Trophoblast cell (in vitro differentiated cells and primary cell): ENCODE measurements at regions not wholly inside any gene's neighbourhood (a gene's known extent, or its start where the extent isn't known, plus 50 kb on each side); places are given as distances from the start of the nearest gene placed in this dataset.

ENCODE experiments used
- DNase-seq, 2 donors: peaks; one replicate each; pipeline ENCODE4 v3.0.0-alpha.2; 2016
- H2AFZ ChIP-seq: 2 replicates; pipeline ENCODE4 v1.6.1; 2013; ENCODE audit warnings: low read length, moderate library complexity, mild to moderate bottlenecking; ENCODE audit not compliant: insufficient read depth, poor library complexity
- H2AK5ac ChIP-seq: 2 replicates; pipeline ENCODE4 v1.6.1; 2013; ENCODE audit warnings: mild to moderate bottlenecking, low read length
- H2BK120ac ChIP-seq: 2 replicates; pipeline ENCODE4 v1.6.1; 2013; ENCODE audit warnings: low read length, mild to moderate bottlenecking, moderate library complexity; ENCODE audit not compliant: insufficient read depth, poor library complexity
- H2BK12ac ChIP-seq: 2 replicates; pipeline ENCODE4 v1.6.1; 2013; ENCODE audit warnings: mild to moderate bottlenecking, low read length, moderate library complexity
- H2BK5ac ChIP-seq: 2 replicates; pipeline ENCODE4 v1.6.1; 2013; ENCODE audit warnings: low read length, low read depth, moderate library complexity, mild to moderate bottlenecking; ENCODE audit not compliant: poor library complexity
- H3K14ac ChIP-seq: 2 replicates; pipeline ENCODE4 v1.6.1; 2013; ENCODE audit warnings: mild to moderate bottlenecking, low read length
- H3K18ac ChIP-seq: 2 replicates; pipeline ENCODE4 v1.6.1; 2013; ENCODE audit warnings: mild to moderate bottlenecking, low read length
- H3K23ac ChIP-seq: 2 replicates; pipeline ENCODE4 v1.6.1; 2013; ENCODE audit warnings: low read length
- H3K27ac ChIP-seq: 2 replicates; pipeline ENCODE4 v1.5.1; 2013; ENCODE audit warnings: low read depth, mild to moderate bottlenecking, inconsistent platforms, low read length, moderate library complexity
- H3K27me3 ChIP-seq: 2 replicates; pipeline ENCODE4 v1.6.1; 2013; ENCODE audit warnings: inconsistent platforms, mild to moderate bottlenecking, low read length, moderate library complexity; ENCODE audit not compliant: insufficient read depth
- H3K36me3 ChIP-seq, 2 experiments: 1 replicate in 1 of 2; 2 replicates in 1 of 2; pipeline ENCODE4 v1.6.1; 2013; ENCODE audit warnings: low read length in 2 of 2, mild to moderate bottlenecking in 2 of 2, moderate library complexity in 1 of 2; ENCODE audit not compliant: insufficient read depth in 2 of 2, control insufficient read depth in 1 of 2
- H3K4ac ChIP-seq: 2 replicates; pipeline ENCODE4 v1.6.1; 2013; ENCODE audit warnings: low read depth, mild to moderate bottlenecking, low read length, moderate library complexity
- H3K4me1 ChIP-seq, 2 experiments: 1 replicate in 1 of 2; 2 replicates in 1 of 2; pipeline ENCODE4 v1.6.1; 2013; ENCODE audit warnings: low read length in 2 of 2, mild to moderate bottlenecking in 2 of 2, moderate library complexity in 1 of 2; ENCODE audit not compliant: insufficient read depth in 2 of 2, control insufficient read depth in 1 of 2
- H3K4me2 ChIP-seq: 2 replicates; pipeline ENCODE4 v1.6.1; 2013; ENCODE audit warnings: inconsistent platforms, mild to moderate bottlenecking, low read length, moderate library complexity
- H3K4me3 ChIP-seq: 2 replicates; pipeline ENCODE4 v1.5.1; 2013; ENCODE audit warnings: mild to moderate bottlenecking, low read depth, low read length, inconsistent platforms
- H3K79me1 ChIP-seq: one replicate; pipeline ENCODE4 v1.6.1; 2013; ENCODE audit warnings: low read length
- H3K79me2 ChIP-seq: 2 replicates; pipeline ENCODE4 v1.6.1; 2013; ENCODE audit warnings: low read length, mild to moderate bottlenecking; ENCODE audit not compliant: control insufficient read depth, insufficient read depth, poor library complexity
- H3K9ac ChIP-seq: 2 replicates; pipeline ENCODE4 v1.6.1; 2013; ENCODE audit warnings: mild to moderate bottlenecking, low read length
- H3K9me3 ChIP-seq: 2 replicates; pipeline ENCODE4 v1.6.1; 2013; ENCODE audit warnings: low read depth, mild to moderate bottlenecking, control low read depth, inconsistent platforms, low read length; ENCODE audit not compliant: insufficient read depth
- H4K12ac ChIP-seq: 2 replicates; pipeline ENCODE4 v1.6.1; 2013; ENCODE audit warnings: low read depth, mild to moderate bottlenecking, low read length, moderate library complexity
- H4K8ac ChIP-seq: 2 replicates; pipeline ENCODE4 v1.6.1; 2013; ENCODE audit warnings: low read depth, mild to moderate bottlenecking, low read length, moderate library complexity
- H4K91ac ChIP-seq: one replicate; pipeline ENCODE4 v1.6.1; 2013; ENCODE audit warnings: low read depth, mild to moderate bottlenecking, low read length, moderate library complexity
- WGBS: extraction: QIAGEN DNeasy Blood & Tissue Kit; methylation state at CpG from one replicate; pipeline ENCODE4 v1.1.7; 2013; ENCODE audit warnings: missing lambda C conversion rate; ENCODE audit not compliant: insufficient read length, insufficient coverage; ENCODE audit errors: extremely low coverage; 5-methylcytosine and 5-hydroxymethylcytosine counted together

GRCh38 chr11:39432929-39433328 is 2026.5 kb downstream of the LRRC4C start:
- H3K27me3 ChIP-seq = no peaks in the 10 kb centered on the region
- H3K9me3 ChIP-seq = no peaks in the 10 kb centered on the region
- H3K36me3 ChIP-seq = no peaks in the 10 kb centered on the region
- no peak overlapping the region for H3K4me3 ChIP-seq
- H2BK5ac ChIP-seq = no peak overlapping the region
- H2BK120ac ChIP-seq = no peak overlapping the region
- no peak overlapping the region for H3K18ac ChIP-seq
- H4K8ac ChIP-seq = no peak overlapping the region
- no peak for DNase-seq
- no peaks in the 10 kb centered on the region for H3K4me1 ChIP-seq
- no peak overlapping the region for H3K4me2 ChIP-seq
- no peak overlapping the region for H4K12ac ChIP-seq
- H3K14ac ChIP-seq = no peak overlapping the region
- no peak overlapping the region for H3K9ac ChIP-seq
- no peaks in the 10 kb centered on the region for H3K79me1 ChIP-seq
- H4K91ac ChIP-seq = no peak overlapping the region
- no peak overlapping the region for H3K27ac ChIP-seq
- no peak overlapping the region for H2AK5ac ChIP-seq
- no peak overlapping the region for H3K4ac ChIP-seq
- no peak overlapping the region for H2BK12ac ChIP-seq
- H3K79me2 ChIP-seq = no peaks in the 10 kb centered on the region
- WGBS = no CpG with 5 or more reads among the region's 1 CpG
- no peak overlapping the region for H3K23ac ChIP-seq
- no peak overlapping the region for H2AFZ ChIP-seq

GRCh38 chr11:39425226-39425625 is 2034.2 kb downstream of the LRRC4C start:
- no peak overlapping the region for H3K18ac ChIP-seq
- H4K91ac ChIP-seq = no peak overlapping the region
- H2AFZ ChIP-seq = no peak overlapping the region
- no peak overlapping the region for H2BK5ac ChIP-seq
- no peak overlapping the region for H3K23ac ChIP-seq
- H3K79me2 ChIP-seq = no peaks in the 10 kb centered on the region
- no peak overlapping the region for H3K14ac ChIP-seq
- H3K79me1 ChIP-seq = no peaks in the 10 kb centered on the region
- no peak overlapping the region for H3K27ac ChIP-seq
- H2BK120ac ChIP-seq = no peak overlapping the region
- H2AK5ac ChIP-seq = no peak overlapping the region
- no peaks in the 10 kb centered on the region for H3K9me3 ChIP-seq
- no peak for DNase-seq
- no peak overlapping the region for H3K4me3 ChIP-seq
- H4K8ac ChIP-seq = no peak overlapping the region
- no peak overlapping the region for H3K4me2 ChIP-seq
- no peak overlapping the region for H2BK12ac ChIP-seq
- H3K4ac ChIP-seq = no peak overlapping the region
- WGBS = no CpG with 5 or more reads among the region's 2 CpGs
- no peak overlapping the region for H3K9ac ChIP-seq
- H4K12ac ChIP-seq = no peak overlapping the region
- H3K36me3 ChIP-seq = no peaks in the 10 kb centered on the region
- H3K27me3 ChIP-seq = no peaks in the 10 kb centered on the region
- no peaks in the 10 kb centered on the region for H3K4me1 ChIP-seq

GRCh38 chr11:39412117-39412516 is 2047.3 kb downstream of the LRRC4C start:
- no peak overlapping the region for H4K12ac ChIP-seq
- no peak overlapping the region for H2BK12ac ChIP-seq
- H3K27ac ChIP-seq = no peak overlapping the region
- no peak overlapping the region for H2BK5ac ChIP-seq
- H3K23ac ChIP-seq = no peak overlapping the region
- no peak overlapping the region for H3K18ac ChIP-seq
- no peak overlapping the region for H3K4me2 ChIP-seq
- H3K9me3 ChIP-seq = no peaks in the 10 kb centered on the region
- no peak overlapping the region for H3K14ac ChIP-seq
- no peak overlapping the region for H2AK5ac ChIP-seq
- no peaks in the 10 kb centered on the region for H3K4me1 ChIP-seq
- no peaks in the 10 kb centered on the region for H3K27me3 ChIP-seq
- H3K9ac ChIP-seq = no peak overlapping the region
- no peaks in the 10 kb centered on the region for H3K79me2 ChIP-seq
- no peak overlapping the region for H2AFZ ChIP-seq
- no peak overlapping the region for H3K4ac ChIP-seq
- no CpG with 5 or more reads among the region's 1 CpG for WGBS
- H2BK120ac ChIP-seq = no peak overlapping the region
- no peak overlapping the region for H3K4me3 ChIP-seq
- no peak overlapping the region for H4K8ac ChIP-seq
- DNase-seq = no peak
- no peaks in the 10 kb centered on the region for H3K36me3 ChIP-seq
- H4K91ac ChIP-seq = no peak overlapping the region
- no peaks in the 10 kb centered on the region for H3K79me1 ChIP-seq

- H3K4me1 ChIP-seq = no peaks in the 10 kb centered on the region
- no peak overlapping the region for H3K4me2 ChIP-seq
- no peaks in the 10 kb centered on the region for H3K79me2 ChIP-seq
- no peak overlapping the region for H4K12ac ChIP-seq
- no peak overlapping the region for H3K9ac ChIP-seq
- no peak overlapping the region for H3K27ac ChIP-seq
- H3K9me3 ChIP-seq = no peaks in the 10 kb centered on the region
- no peak overlapping the region for H3K23ac ChIP-seq
- no peak overlapping the region for H4K8ac ChIP-seq
- H3K14ac ChIP-seq = no peak overlapping the region
- H3K18ac ChIP-seq = no peak overlapping the region
- no peak overlapping the region for H3K4ac ChIP-seq
- no peak overlapping the region for H2BK12ac ChIP-seq
- no peak overlapping the region for H2AFZ ChIP-seq
- no peak overlapping the region for H2BK120ac ChIP-seq
- H3K36me3 ChIP-seq = no peaks in the 10 kb centered on the region
- no peak overlapping the region for H4K91ac ChIP-seq
- no peak overlapping the region for H2BK5ac ChIP-seq
- no peak for DNase-seq
- H3K27me3 ChIP-seq = no peaks in the 10 kb centered on the region
- no peaks in the 10 kb centered on the region for H3K79me1 ChIP-seq
- H2AK5ac ChIP-seq = no peak overlapping the region
- no peak overlapping the region for H3K4me3 ChIP-seq
Measured at GRCh38 chr11:39385911-39386310, 2073.5 kb downstream of the LRRC4C start.
